ENCODE measurements at regions not wholly inside any gene's neighbourhood (a gene's known extent, or its start where the extent isn't known, plus 50 kb on each side); places are given as distances from the start of the nearest gene placed in this dataset.
"Not testable (repeated sequence)": the region's sequence is repeated elsewhere in the genome, so short reads cannot be mapped to it uniquely, and the experiment has no call there.

DNA sequence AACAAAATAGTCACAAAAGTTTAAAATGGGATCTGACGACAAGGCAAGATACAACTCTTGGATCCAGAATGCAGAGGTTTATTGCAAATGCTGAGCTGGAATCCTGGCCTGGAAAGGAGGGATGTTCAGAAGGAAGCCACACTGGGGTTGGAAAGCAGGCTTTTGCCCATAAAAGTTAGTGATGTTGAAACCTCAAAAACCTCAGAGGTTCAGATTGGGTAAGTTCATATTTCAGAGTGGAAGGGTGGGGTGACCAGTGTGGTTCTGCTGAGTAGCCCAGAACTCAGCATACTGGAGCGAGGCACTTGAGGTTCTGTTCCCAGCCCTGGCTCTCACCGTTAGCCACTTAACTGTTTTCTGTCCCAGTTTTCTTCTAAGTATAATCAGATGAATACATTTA lies 114.0 kb upstream of the OSTN start:
- TF ChIP-seq CTCF (IDR thresholded peaks at IDR 0.05; ENCODE audit: control insufficient read depth, extremely low read depth, insufficient read depth), result no peak
- DNase-seq (ENCODE audit: low read depth), result no peak
- H3K4me3 ChIP-seq (ENCODE audit: low read depth, low read length), result no peak overlapping the region

- DNase-seq (ENCODE audit: low read depth); H3K4me3 ChIP-seq (ENCODE audit: low read depth, low read length): not testable (repeated sequence)
Measured at GRCh38 chr3:191078913-191079312, 120.1 kb upstream of the OSTN start.

DNA sequence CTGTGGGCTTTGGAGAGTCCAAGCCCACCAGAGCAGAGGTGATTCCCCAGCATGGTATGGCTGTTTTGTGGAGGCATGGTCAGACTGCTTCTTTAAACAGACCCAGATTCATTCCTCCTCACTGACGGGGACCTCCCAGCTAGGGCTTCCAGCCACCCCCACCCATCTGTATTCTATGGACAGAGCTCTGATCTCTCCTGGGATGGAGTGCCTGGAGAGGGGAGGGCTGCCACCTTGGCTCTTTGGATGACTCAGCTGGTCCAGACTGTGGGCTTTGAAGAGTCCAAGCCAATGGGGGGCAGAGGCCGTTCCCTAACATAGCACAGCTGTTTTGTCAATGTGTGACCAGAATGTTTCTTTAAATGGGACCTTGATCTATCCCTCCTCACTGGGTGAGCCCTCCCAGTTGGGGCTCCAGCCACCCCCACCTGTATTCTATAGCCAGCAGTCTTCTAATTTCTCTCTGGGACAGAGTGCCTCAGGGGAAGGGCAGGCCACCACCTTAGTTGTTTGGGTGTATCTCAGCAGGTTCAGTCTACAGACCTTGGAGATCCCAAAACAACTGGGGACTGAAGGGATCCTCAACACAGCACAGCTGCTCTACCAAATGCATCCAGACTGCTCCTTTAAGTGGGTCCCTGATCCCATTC lies 122.0 kb upstream of the OSTN start:
- no peak for DNase-seq (ENCODE audit: low read depth)
- H3K4me3 ChIP-seq (ENCODE audit: low read depth, low read length), result no peak overlapping the region
- no peak for TF ChIP-seq CTCF (IDR thresholded peaks at IDR 0.05; ENCODE audit: control insufficient read depth, extremely low read depth, insufficient read depth)

GRCh38 chr3:191074511-191074910 lies 124.5 kb upstream of the OSTN start:
- DNase-seq (ENCODE audit: low read depth), result no peak
- no peak for TF ChIP-seq CTCF (IDR thresholded peaks at IDR 0.05; ENCODE audit: control insufficient read depth, extremely low read depth, insufficient read depth)
- H3K4me3 ChIP-seq (ENCODE audit: low read depth, low read length), result no peak overlapping the region

DNA sequence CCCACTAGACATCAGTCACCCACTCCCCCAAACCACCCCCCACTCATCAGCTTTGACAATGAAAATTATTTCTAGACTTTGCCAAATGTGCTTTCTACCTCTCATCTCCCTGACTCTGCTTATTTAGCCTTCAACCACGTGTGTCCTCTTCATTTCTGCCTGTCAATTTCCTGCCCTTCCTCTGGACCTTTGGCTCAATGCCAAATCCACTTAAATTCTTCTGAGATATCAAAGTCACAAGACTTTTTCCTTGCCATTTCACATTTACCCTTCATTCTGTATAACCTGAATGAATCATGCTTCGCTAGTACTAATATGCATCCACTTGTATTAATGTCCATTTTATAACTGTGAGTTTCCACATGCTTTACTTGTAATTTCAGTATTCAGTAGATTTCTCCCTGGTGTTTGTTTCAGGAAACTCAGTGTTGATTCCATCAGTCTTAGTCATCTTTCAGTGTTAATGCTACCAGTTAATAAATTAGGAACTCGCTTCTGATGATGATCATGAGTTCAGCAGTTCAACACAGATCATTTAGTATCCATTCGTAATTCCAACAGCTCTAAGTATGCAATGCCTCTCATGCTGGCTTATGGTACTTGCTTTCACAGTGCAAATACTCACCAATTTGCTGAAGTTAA lies 128.2 kb upstream of the OSTN start:
- TF ChIP-seq CTCF (IDR thresholded peaks at IDR 0.05; ENCODE audit: control insufficient read depth, extremely low read depth, insufficient read depth), result no peak
- DNase-seq (ENCODE audit: low read depth), result no peak

DNA sequence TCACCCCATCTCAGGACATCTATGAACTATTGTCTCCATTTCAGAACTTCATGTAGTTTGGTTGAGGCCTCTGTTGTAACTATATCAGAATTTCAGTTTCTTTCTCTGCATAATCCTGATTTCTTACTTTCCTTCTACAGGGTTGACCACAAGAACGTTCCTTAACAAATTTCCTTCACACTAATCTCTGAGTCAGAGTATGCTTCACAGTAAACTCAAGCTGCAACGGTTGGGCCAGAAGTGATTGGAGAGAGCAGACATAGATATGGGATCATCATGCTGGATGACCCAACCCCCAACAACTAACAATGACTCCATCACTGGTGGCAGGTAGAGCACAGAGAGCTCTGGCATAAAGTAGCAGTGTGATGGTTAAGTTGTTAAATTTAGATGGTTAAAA lies 128.8 kb upstream of the OSTN start:
- H3K4me3 ChIP-seq (ENCODE audit: low read depth, low read length), result no peak overlapping the region
- TF ChIP-seq CTCF (IDR thresholded peaks at IDR 0.05; ENCODE audit: control insufficient read depth, extremely low read depth, insufficient read depth), result no peak
- DNase-seq (ENCODE audit: low read depth), result no peak

More for the DNA sequence above, 128.2 kb upstream of the OSTN start:
- no peak overlapping the region for H3K4me3 ChIP-seq (ENCODE audit: low read depth, low read length)

GRCh38 chr3:191068946-191069813 lies 129.9 kb upstream of the OSTN start:
- H3K4me3 ChIP-seq (ENCODE audit: low read depth, low read length), result no peak overlapping the region
- no peak for DNase-seq (ENCODE audit: low read depth)
- TF ChIP-seq CTCF (IDR thresholded peaks at IDR 0.05; ENCODE audit: control insufficient read depth, extremely low read depth, insufficient read depth), result no peak
